ENCODE measurements at regions not wholly inside any gene's neighbourhood (a gene's known extent, or its start where the extent isn't known, plus 50 kb on each side); places are given as distances from the start of the nearest gene placed in this dataset.
"Not testable (repeated sequence)": the region's sequence is repeated elsewhere in the genome, so short reads cannot be mapped to it uniquely, and the experiment has no call there.

DNA sequence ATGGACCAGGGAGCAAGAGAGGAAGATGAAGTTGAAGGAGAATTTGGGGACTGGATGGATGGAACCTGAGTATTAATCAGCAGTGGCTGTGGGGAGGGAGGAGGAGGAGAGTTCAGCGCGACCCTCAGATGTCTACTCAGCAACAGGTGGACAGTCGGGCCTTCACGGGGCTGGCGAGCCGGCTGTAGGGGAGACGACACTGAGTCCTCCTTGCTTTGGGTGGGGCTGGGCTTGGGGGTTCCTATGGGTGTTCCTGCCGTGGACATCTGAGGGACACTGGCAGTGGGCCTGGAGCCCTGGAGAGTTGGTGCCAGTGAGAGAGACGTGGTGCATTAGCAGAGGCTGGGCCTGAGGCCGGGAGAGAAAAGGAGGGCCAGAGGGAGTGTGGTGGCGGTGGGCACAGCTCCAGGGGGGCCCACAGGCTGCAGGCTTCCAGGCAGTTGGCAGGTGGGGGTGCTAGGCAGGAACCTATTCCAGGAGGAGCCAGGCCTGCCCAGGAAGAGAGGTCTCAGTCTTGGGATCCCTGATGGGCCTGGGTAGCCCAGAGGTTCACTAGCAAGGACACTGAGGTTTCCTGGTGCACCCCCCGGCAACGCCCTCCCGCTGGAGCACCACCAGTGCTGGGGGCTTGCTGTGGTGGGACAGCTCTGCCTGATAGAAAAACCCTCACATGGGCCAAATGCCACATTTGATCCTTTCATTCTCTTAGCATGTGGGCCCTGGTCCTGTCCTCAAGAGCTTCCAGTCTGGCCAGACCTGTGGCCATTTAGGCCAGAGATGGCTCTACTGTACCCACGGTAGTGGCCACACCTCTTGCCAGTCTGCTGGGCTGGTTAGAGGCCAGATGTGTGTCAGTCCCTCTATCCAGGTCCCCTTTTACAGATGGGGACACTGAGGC is 187.4 kb downstream of the TBC1D2B start:
- not testable (repeated sequence) for TF ChIP-seq POLR2A (IDR thresholded peaks at IDR 0.05; ENCODE audit: extremely low read depth, insufficient read length); MYC (IDR thresholded peaks at IDR 0.05; ENCODE audit: low read depth, low read length)
- TF ChIP-seq, protein P1, sequence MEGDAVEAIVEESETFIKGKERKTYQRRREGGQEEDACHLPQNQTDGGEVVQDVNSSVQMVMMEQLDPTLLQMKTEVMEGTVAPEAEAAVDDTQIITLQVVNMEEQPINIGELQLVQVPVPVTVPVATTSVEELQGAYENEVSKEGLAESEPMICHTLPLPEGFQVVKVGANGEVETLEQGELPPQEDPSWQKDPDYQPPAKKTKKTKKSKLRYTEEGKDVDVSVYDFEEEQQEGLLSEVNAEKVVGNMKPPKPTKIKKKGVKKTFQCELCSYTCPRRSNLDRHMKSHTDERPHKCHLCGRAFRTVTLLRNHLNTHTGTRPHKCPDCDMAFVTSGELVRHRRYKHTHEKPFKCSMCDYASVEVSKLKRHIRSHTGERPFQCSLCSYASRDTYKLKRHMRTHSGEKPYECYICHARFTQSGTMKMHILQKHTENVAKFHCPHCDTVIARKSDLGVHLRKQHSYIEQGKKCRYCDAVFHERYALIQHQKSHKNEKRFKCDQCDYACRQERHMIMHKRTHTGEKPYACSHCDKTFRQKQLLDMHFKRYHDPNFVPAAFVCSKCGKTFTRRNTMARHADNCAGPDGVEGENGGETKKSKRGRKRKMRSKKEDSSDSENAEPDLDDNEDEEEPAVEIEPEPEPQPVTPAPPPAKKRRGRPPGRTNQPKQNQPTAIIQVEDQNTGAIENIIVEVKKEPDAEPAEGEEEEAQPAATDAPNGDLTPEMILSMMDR (IDR thresholded peaks at IDR 0.05; ENCODE audit: low read depth, low read length), result not testable (repeated sequence)
- TF ChIP-seq, protein P2, sequence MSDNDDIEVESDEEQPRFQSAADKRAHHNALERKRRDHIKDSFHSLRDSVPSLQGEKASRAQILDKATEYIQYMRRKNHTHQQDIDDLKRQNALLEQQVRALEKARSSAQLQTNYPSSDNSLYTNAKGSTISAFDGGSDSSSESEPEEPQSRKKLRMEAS (IDR thresholded peaks at IDR 0.05; ENCODE audit: low read depth, low read length), result not testable (repeated sequence)

All from NB4 (cell line).